ENCODE measurements at regions not wholly inside any gene's neighbourhood (a gene's known extent, or its start where the extent isn't known, plus 50 kb on each side); places are given as distances from the start of the nearest gene placed in this dataset.

DNA sequence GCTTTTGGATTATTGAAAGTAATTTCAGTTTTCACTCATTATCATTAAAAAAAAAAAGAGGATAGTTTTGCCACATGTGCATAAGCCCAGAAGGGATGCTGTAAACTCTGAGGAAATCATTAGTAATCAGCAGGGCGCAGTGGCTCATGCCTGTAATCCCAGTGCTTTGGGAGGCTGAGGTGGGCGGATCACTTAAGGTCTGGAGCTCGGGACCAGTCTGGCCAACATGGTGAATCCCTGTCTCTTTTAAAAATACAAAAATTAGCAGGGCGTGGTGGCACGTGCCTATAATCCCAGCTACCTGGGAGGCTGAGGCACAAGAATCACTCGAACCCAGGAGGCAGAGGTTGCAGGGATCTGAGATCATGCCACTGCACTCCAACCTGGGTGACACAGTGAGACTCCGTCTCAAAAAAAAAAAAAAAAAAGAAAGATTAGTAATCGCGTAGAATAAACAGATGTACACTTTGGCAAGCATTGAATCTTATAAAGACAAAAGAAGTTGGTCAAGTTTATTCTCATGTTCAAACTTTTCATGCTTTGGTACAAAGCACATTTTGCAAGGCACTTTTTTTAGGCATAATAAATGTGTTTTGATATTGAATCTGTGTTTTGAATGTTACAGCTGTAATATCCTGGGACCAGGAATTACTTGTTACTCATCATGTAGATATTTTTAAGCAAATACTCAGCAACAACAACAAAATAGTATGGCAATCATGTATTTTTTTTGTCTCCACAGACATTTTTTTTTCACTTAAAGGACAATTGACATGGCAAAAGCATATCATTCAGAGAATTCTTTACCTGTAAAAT lies 93.2 kb upstream of the AGTR1 start:
- Mint-ChIP-seq H3K4me1 (no peaks in the 10 kb centered on the region), H3K36me3 (ENCODE audit: low read depth) (no peaks in the 10 kb centered on the region), H3K9me3 (no peaks in the 10 kb centered on the region), H3K27me3 (no peaks in the 10 kb centered on the region), H3K27ac (no peak overlapping the region), H3K4me3 (no peak overlapping the region)
- CTCF ChIA-PET: no interaction called here
- POLR2A ChIA-PET: no interaction called here
- no peak for DNase-seq

DNA sequence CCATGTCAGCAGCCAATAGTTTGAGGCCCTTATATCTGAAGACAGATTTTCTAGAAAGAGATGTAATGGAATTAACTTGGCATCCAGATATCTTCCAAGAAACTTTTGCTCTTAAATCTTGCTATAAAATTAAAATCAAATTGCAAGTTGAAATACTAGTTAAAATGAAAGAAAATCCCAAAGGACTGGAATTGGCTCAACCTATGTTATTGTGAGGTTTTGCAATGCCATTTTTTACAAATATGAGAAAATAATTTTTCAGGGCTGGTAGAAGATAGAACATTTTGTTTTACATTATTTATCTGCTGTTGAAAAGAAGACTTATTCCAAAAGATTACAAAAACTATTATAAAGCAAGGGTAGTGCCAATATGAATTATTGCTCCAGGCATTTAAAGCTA lies 92.2 kb upstream of the AGTR1 start:
- DNase-seq: no peak
- Mint-ChIP-seq H3K27ac (no peak overlapping the region), H3K27me3 (no peaks in the 10 kb centered on the region), H3K4me3 (no peak overlapping the region), H3K36me3 (ENCODE audit: low read depth) (no peaks in the 10 kb centered on the region), H3K4me1 (no peaks in the 10 kb centered on the region), H3K9me3 (no peaks in the 10 kb centered on the region)
- POLR2A ChIA-PET: no interaction called here
- CTCF ChIA-PET: no interaction called here

DNA sequence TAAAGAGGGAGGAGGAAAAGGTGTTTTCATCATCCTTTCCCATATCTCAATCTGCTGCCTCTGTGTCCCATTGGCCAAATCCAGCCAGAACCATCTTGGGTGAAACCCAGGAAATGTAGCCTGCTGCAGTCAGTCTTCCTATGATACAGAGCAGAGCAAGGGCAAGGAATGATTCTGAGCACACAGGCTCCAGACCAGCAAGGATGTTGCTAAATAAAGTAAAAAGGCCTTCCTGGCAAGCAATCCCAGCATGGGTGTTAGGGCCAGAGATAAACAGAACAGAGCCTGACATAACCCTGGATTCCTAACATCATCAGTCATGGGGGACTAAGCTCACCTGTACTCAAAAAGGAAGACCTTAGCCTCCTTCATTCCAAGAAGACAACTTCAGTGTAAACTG lies 90.7 kb upstream of the AGTR1 start:
- no peaks in the 10 kb centered on the region for H3K36me3 Mint-ChIP-seq (ENCODE audit: low read depth)
- no peak for DNase-seq
- POLR2A ChIA-PET: no interaction called here
- H3K4me1 Mint-ChIP-seq: no peaks in the 10 kb centered on the region
- no peaks in the 10 kb centered on the region for H3K27me3 Mint-ChIP-seq
- CTCF ChIA-PET: no interaction called here
- H3K9me3 Mint-ChIP-seq: no peaks in the 10 kb centered on the region
- no peak overlapping the region for H3K27ac Mint-ChIP-seq
- no peak overlapping the region for H3K4me3 Mint-ChIP-seq

DNA sequence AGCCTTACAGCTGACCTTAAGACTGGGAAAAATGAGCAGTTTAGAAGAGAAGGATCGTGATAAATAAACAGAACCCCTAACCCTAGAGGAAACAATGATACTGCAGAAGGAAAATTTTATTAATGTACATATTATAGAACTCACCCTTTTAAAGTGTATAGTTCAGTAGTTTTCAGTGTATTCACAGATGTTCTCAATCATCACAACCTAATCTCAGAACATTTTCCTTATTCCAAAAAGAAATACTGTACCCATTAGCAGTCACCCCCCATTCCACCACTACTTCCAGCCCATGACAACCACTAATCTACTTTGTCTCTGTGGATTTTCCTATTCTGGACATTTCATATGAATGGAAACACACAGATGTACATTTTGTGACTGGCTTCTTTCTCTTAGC lies 90.2 kb upstream of the AGTR1 start:
- DNase-seq: no peak
- Mint-ChIP-seq H3K36me3 (ENCODE audit: low read depth) (no peaks in the 10 kb centered on the region), H3K27ac (no peak overlapping the region), H3K4me3 (no peak overlapping the region), H3K4me1 (no peaks in the 10 kb centered on the region), H3K9me3 (no peaks in the 10 kb centered on the region), H3K27me3 (no peaks in the 10 kb centered on the region)
- ChIA-PET CTCF (no interaction called here), POLR2A (no interaction called here)

DNA sequence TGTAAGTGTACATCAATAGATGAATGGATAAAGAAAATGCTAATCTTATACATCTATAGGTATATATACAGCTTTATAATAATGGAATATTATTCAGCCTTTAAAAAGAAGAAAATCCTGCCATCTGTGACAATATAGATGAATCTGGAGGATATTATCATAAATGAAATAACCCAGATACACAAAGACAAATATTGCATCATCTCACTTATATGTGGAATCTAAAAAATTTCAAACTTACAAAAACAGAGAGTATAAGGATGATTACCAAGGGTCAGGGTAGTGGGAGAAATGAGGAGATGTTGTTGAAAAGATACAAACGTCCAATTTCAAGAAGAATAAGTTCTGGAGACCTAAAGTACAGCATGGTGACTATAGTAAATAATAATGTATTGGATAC lies 85.4 kb upstream of the AGTR1 start:
- no peak overlapping the region for H3K27ac Mint-ChIP-seq
- ChIA-PET POLR2A (no interaction called here), CTCF (no interaction called here)
- no peaks in the 10 kb centered on the region for H3K36me3 Mint-ChIP-seq (ENCODE audit: low read depth)
- no peak overlapping the region for H3K4me3 Mint-ChIP-seq
- no peaks in the 10 kb centered on the region for H3K4me1 Mint-ChIP-seq
- no peak for DNase-seq
- no peaks in the 10 kb centered on the region for H3K27me3 Mint-ChIP-seq
- no peaks in the 10 kb centered on the region for H3K9me3 Mint-ChIP-seq

DNA sequence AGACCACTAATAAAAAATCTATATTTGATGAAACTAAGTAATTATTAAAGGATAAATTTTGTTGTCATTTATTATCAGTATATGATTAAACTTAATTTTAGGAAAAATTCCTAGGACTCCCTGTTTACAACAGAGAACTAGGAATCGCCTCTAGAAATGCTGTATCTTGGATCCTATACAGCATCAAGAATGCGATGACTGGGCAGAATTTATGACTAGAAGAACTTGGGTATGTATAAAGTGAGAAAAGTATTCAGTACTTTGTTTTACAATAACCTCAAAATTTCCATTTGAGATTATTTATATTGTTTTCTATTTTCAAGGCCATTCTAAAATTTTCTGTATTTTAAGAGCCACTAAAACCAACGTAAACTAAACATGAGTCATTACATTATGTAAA lies 82.3 kb upstream of the AGTR1 start:
- Mint-ChIP-seq H3K4me3 (no peak overlapping the region), H3K4me1 (no peaks in the 10 kb centered on the region), H3K27ac (no peak overlapping the region), H3K9me3 (peaks cover 3% of the 10 kb centered on the region), H3K27me3 (no peaks in the 10 kb centered on the region), H3K36me3 (ENCODE audit: low read depth) (no peaks in the 10 kb centered on the region)
- POLR2A ChIA-PET: no interaction called here
- DNase-seq: no peak
- CTCF ChIA-PET: no interaction called here

DNA sequence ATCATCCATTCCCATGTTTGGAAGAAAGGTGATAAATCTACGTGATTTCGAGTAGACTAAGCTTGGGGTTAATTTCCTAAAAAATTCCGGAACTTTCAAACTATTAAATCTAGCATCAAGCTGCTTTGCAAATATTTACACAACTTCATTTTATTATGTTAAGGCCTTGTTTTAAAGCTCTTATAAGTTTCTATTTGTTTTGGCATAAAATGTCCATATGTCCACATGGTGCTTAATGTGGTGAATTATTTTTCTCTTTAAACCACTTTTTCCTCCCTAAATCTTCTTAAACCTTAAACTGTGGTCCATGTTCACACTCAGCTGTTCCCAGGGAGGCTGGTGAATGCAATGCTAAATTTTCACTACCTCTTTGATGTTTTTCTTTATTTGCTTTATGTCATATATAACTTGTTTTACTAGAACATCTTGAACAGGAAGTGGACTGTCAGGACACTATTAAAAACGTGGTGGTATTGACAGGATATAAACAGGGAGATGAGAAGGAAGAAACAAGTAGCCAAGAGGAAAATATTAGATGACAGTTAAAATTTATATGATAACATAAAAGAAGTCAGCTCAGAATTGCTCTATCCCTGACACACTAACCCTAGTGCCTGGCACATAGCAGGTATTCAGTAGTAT lies 72.5 kb upstream of the AGTR1 start:
- H3K4me1 Mint-ChIP-seq: no peaks in the 10 kb centered on the region
- H3K9me3 Mint-ChIP-seq: peaks cover 8% of the 10 kb centered on the region
- ChIA-PET CTCF (no interaction called here), POLR2A (no interaction called here)
- DNase-seq: no peak
- no peaks in the 10 kb centered on the region for H3K36me3 Mint-ChIP-seq (ENCODE audit: low read depth)
- H3K4me3 Mint-ChIP-seq: no peak overlapping the region
- H3K27ac Mint-ChIP-seq: no peak overlapping the region
- no peaks in the 10 kb centered on the region for H3K27me3 Mint-ChIP-seq

DNA sequence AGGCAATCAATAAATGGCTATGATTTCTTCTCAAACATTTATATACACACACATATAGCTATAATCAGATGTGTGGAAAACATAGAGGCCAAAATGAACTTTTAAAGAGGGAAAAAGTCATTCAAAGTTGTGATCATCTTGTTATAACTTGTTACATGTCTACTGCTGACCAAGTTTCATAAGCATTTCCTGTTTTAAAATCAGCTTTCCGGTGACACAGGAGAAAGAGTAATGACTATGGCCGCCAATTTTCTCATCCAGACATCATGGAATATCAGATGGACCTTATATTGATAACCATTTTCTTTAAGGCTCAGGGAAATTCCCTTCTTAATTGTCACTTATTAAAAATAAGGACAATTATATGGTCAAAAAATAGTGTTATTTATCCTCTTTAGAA lies 71.7 kb upstream of the AGTR1 start:
- Mint-ChIP-seq H3K4me1 (no peaks in the 10 kb centered on the region), H3K9me3 (peaks cover 8% of the 10 kb centered on the region), H3K36me3 (ENCODE audit: low read depth) (no peaks in the 10 kb centered on the region), H3K27me3 (no peaks in the 10 kb centered on the region), H3K4me3 (no peak overlapping the region), H3K27ac (no peak overlapping the region)
- ChIA-PET CTCF (no interaction called here), POLR2A (no interaction called here)
- DNase-seq: no peak

DNA sequence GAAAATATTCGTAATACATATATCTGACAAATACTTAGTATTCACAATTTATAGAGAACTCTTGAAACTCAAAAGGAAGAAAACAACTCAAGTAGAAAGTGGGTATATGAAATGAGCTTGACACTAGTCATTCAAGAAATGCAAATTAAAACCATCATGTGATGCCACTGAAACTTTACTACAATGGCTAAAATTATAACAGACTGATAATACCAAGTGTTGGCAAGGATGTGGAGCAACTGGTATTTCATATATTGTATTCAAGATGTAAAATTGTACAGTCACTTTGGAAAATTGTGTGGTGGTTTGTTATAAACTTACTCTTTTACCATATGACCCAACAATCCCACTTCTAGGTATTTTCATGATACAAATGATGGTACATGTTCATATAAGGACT lies 68.7 kb upstream of the AGTR1 start:
- H3K27me3 Mint-ChIP-seq: no peaks in the 10 kb centered on the region
- POLR2A ChIA-PET: no interaction called here
- DNase-seq: no peak

DNA sequence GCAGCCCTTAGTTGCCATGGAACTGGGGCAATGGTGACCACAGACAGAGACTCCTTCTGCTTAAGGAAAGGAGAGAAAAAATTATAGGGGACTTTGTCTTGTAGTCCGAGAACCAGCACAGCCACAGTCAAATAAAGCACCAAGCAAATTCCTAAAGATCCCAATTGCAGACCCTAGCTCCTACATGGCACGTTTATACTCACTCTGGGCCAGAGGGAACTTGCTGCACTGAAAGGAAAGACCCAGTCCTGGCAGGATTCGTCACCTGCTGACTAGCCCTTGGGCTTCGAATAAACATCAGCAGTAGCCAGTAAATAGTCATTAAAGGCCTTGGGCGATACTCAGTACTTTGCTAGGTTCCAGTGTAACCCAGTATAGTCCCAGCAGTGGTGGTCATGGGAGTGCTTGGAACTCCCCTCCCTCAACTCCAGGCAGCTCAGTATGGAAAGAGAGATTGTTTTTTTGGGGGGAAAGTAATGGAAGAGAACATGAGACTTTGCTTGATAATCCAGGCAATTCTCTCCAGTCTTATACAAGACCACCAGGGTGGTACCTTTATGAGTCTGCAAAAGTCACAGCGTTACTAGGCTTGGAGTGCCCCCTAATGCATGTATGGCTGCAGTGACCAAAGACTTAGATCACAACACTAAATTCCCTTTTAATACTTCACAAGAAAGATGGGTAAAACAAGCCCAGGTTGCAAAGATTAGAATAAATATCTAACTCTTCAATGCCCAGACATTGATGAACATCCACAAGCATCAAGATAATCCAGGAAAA lies 66.4 kb upstream of the AGTR1 start:
- ChIA-PET CTCF (no interaction called here), POLR2A (no interaction called here)
- H3K27ac Mint-ChIP-seq: no peak overlapping the region
- DNase-seq: no peak
- no peaks in the 10 kb centered on the region for H3K36me3 Mint-ChIP-seq (ENCODE audit: low read depth)
- peaks cover 10% of the 10 kb centered on the region for H3K9me3 Mint-ChIP-seq
- H3K27me3 Mint-ChIP-seq: no peaks in the 10 kb centered on the region
- no peak overlapping the region for H3K4me3 Mint-ChIP-seq
- no peaks in the 10 kb centered on the region for H3K4me1 Mint-ChIP-seq

More for the DNA sequence above, 68.7 kb upstream of the AGTR1 start:
- Mint-ChIP-seq H3K9me3 (peaks cover 8% of the 10 kb centered on the region), H3K36me3 (ENCODE audit: low read depth) (no peaks in the 10 kb centered on the region), H3K27ac (no peak overlapping the region), H3K4me1 (no peaks in the 10 kb centered on the region), H3K4me3 (no peak overlapping the region)
- CTCF ChIA-PET: no interaction called here

DNA sequence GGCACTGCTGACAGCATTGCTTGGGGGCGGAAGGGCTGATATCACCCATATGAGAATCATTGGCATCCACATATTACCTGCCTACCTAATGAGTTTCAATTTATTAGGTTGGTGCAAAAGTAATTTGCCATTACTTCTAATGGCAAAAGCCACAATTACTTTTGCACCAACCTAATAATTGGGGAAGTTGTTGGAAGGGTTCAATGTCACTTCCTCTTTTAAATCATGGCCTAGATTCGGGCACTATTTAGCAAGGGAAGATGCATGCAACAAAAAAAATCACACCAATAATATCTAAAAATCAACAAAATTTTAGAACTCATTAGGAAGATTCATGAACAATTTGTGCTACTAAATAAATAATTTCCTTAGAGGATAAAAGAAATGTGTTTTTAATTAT lies 56.0 kb upstream of the AGTR1 start:
- no peak for DNase-seq
- Mint-ChIP-seq H3K4me1 (no peaks in the 10 kb centered on the region), H3K27me3 (no peaks in the 10 kb centered on the region), H3K27ac (no peak overlapping the region), H3K36me3 (ENCODE audit: low read depth) (no peaks in the 10 kb centered on the region), H3K4me3 (no peak overlapping the region), H3K9me3 (no peaks in the 10 kb centered on the region)
- CTCF ChIA-PET: no interaction called here
- POLR2A ChIA-PET: no interaction called here

DNA sequence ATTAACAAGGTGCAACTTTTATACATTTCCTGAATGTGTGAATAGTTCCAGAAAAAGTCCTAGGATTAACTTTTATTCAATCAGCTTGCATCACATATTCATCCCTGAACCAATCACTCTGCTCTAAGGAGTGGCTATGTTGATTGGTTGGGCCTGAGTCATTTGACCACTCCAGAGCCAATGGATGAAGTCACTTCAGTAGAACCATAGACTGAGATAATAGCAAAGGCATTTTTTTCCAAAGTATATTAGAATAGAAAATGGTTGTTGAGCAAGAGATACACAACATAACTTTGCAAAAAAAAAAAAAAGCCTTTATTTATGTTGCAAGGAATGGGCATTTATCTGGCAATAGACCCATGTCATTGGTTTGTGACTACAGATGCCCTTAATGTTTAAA lies 55.5 kb upstream of the AGTR1 start:
- Mint-ChIP-seq H3K36me3 (ENCODE audit: low read depth) (no peaks in the 10 kb centered on the region), H3K27me3 (no peaks in the 10 kb centered on the region), H3K9me3 (no peaks in the 10 kb centered on the region), H3K4me1 (no peaks in the 10 kb centered on the region), H3K4me3 (no peak overlapping the region), H3K27ac (no peak overlapping the region)
- ChIA-PET CTCF (no interaction called here), POLR2A (no interaction called here)
- DNase-seq: no peak

DNA sequence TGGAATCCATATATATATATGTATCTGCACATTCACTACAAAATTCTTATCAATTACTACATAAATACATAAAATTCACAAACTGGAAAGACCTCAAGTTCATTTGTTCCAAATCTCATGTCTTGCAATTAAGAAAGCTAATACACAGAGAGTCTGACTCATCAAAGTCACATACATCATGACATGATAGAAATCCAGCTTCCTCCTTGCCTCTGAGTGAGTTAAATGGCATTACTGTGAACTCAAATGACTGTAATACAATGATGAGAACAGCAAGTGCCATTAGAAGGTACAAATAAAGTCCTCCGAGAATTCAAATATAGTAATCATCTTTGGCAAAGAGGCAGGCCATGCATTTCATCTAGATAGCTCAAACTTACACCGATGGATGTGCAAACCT lies 55.1 kb upstream of the AGTR1 start:
- ChIA-PET POLR2A (no interaction called here), CTCF (no interaction called here)
- H3K9me3 Mint-ChIP-seq: no peaks in the 10 kb centered on the region
- no peak overlapping the region for H3K4me3 Mint-ChIP-seq
- no peaks in the 10 kb centered on the region for H3K36me3 Mint-ChIP-seq (ENCODE audit: low read depth)
- H3K27ac Mint-ChIP-seq: no peak overlapping the region
- no peak for DNase-seq
- no peaks in the 10 kb centered on the region for H3K4me1 Mint-ChIP-seq
- no peaks in the 10 kb centered on the region for H3K27me3 Mint-ChIP-seq

DNA sequence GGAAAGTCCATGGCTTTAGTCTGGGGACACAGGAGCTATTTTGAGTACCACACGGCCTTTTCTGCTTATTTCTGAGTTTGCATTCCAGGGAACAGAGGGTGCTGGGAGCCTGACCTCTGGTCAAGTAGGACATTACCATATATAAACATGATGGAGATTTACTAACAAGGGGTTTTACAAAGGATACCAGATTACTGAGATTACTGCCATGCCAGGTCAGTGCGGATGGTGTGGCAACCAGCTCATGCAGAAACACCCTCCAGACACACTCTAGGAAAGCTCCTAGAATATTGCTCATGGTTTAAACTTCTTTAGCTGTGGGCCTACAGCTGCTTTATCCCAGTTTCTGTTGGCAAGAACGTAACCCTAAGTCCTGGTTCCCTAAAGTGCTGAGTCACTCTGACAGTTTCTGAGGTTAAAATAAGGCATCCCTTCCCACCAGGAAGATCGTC lies 54.3 kb upstream of the AGTR1 start:
- POLR2A ChIA-PET: no interaction called here
- DNase-seq: no peak
- no peak overlapping the region for H3K27ac Mint-ChIP-seq
- H3K4me3 Mint-ChIP-seq: no peak overlapping the region
- CTCF ChIA-PET: no interaction called here
- no peaks in the 10 kb centered on the region for H3K9me3 Mint-ChIP-seq
- no peaks in the 10 kb centered on the region for H3K4me1 Mint-ChIP-seq
- H3K27me3 Mint-ChIP-seq: no peaks in the 10 kb centered on the region
- H3K36me3 Mint-ChIP-seq (ENCODE audit: low read depth): no peaks in the 10 kb centered on the region

All from activated CD4-positive, alpha-beta memory T cell treated with anti-CD3 and anti-CD28 coated beads, Interleukin-2, amount 10 ng/mL, durations not matched to agents 7 days and 5 days (primary cell).